LNCaP clone FGC (cell line): ENCODE measurements at regions not wholly inside any gene's neighbourhood (a gene's known extent, or its start where the extent isn't known, plus 50 kb on each side); places are given as distances from the start of the nearest gene placed in this dataset.

Source experiments
- DNase-seq: peaks from one replicate; pipeline ENCODE4 v3.0.0-alpha.2; 2011; ENCODE audit warnings: low read depth
- H3K4me3 ChIP-seq: 2 replicates; pipeline ENCODE4 v1.5.1; 2011; ENCODE audit warnings: mild to moderate bottlenecking, low read depth, low read length, control low read depth
- CTCF ChIP-seq: IDR thresholded peaks from 2 replicates; pipeline ENCODE4 v1.5.1; 2012; ENCODE audit warnings: mild to moderate bottlenecking; ENCODE audit not compliant: control insufficient read depth, insufficient read depth; ENCODE audit errors: extremely low read depth

DNA sequence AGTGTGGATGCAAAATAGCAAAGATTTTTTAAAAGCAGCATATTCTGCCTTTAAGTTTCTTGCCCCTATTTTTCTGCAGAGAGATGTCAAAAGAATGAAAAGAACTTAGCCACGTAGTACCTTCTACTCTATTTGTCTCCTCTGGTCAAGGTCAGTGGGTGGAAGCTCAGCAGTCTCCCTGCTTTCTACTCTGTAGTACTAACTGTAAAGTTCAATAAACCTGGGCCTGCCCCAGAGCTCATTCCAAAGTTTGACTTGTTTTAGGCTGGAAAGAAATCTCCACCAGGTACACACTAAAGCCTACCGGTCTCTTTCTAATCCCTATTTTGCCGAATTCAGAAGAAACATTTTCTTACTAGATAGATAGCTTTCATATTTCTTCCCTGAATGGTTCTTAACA lies 247.9 kb upstream of the ARHGAP20 start:
- DNase-seq: no peak
- H3K4me3 ChIP-seq: no peak overlapping the region
- no peak for TF ChIP-seq CTCF

DNA sequence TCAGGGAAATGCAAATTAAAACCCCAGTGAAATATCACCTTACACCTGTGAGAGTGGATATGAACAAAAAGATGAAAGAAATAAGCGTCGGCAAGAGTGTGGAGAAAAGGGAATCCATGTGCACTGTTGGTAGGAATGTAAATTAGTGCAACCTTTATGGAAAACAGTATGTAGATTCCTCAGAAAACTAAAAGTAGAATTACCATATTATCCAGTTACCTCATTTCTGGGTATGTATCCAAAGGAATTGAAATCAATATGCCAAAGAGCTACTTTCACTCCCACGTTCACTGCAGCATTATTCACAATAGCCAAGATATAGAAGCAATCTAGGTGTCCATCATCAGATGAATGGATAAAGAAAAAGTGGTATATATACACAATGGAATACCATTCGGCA lies 246.0 kb upstream of the ARHGAP20 start:
- no peak overlapping the region for H3K4me3 ChIP-seq
- TF ChIP-seq CTCF: no peak
- DNase-seq: no peak

DNA sequence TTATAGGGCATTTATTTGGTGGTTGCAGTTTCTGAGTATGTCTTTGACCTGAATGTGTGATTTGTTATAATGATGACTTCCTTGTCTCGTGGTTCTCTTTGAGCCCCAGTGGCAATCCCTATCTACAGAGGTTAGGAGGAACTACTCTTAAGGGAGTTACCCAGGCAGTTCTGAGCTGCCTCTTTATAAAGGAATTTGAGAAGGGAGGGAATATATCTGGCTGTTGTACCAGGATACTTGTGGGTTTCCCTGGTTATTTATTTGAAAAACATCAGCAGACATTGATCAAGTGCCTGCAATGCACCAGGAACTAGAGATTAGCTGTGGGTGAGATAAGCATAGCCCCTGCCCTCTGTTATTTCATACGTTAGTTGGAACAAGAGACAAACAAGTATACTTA lies 243.5 kb upstream of the ARHGAP20 start:
- no peak for DNase-seq
- no peak for TF ChIP-seq CTCF
- no peak overlapping the region for H3K4me3 ChIP-seq

GRCh38 chr11:110951950-110952503 lies 239.8 kb upstream of the ARHGAP20 start:
- no peak for DNase-seq
- no peak for TF ChIP-seq CTCF
- H3K4me3 ChIP-seq: no peak overlapping the region

GRCh38 chr11:110951037-110951949 lies 239.1 kb upstream of the ARHGAP20 start:
- no peak for DNase-seq
- no peak overlapping the region for H3K4me3 ChIP-seq
- no peak for TF ChIP-seq CTCF

DNA sequence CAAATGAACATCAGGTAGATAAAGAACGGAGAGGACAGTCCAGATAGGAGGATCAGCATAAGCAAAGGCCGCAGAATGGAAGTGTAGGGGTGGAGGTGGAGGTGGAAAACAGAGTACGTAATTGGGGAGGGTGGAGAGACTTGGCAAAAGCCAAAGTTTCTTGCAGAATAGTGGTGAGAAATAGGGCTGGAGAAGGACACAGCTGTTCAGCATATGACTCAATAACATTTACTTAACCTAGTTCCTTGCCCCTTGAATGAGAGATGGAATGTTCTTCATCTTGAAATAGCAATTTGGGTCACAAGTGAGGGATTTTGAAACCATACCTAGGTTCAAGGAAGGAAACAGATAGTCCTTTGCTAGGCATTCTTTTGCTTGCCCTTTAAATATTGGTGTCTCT lies 235.9 kb upstream of the ARHGAP20 start:
- no peak for TF ChIP-seq CTCF
- H3K4me3 ChIP-seq: no peak overlapping the region
- DNase-seq: no peak

DNA sequence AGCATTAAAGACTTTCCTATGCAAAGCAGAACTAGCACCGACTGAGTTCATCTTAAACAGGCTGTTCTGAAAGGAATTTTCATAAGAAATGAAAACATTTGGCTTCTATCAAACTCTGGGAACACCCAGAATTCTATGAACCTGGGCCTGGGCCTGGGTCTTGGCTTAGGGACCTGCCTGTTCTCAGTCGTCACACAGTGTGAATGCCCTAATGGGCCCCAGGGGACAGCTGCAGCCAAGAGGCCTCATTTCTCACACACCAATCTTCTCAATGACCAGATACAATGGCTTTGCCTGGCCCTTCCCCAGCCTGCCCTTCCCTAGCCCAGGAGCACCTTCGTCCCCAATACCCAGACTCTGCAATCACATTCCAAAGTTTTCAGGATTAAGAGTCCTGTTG lies 234.9 kb upstream of the ARHGAP20 start:
- H3K4me3 ChIP-seq: no peak overlapping the region
- no peak for TF ChIP-seq CTCF
- no peak for DNase-seq
